Endothelial cell of umbilical vein (primary cell): ENCODE measurements at regions not wholly inside any gene's neighbourhood (a gene's known extent, or its start where the extent isn't known, plus 50 kb on each side); places are given as distances from the start of the nearest gene placed in this dataset.

ENCODE experiments used
- BruUV-seq: library from RNA; stranded (reverse); fragments of 400-500 nt; replicated peaks from 2 replicates; lab custom pipeline; 2021; lab: Mats Ljungman, UMichigan
- CTCF ChIA-PET: fragments of 300-600, 350-600 bp; sonication (Branson Sonifier 250); formaldehyde crosslinking; loops from one replicate; lab custom pipeline; 2021; ENCODE audit warnings: antibody characterized with exemption, inconsistent platforms; lab: Charles Lee
- POLR2A ChIA-PET: fragments of 300-600, 350-600 bp; sonication (Branson Sonifier 250); formaldehyde crosslinking; loops from one replicate; lab custom pipeline; 2021; ENCODE audit warnings: antibody characterized with exemption, inconsistent platforms; lab: Charles Lee
- DNase-seq: peaks from one replicate; pipeline ENCODE4 v3.0.0-alpha.2; 2011; ENCODE audit warnings: low read depth, low spot score
- FAIRE-seq: peaks from 2 replicates; lab custom pipeline; 2011; peaks lifted over from hg19 to GRCh38; lab: Jason Lieb, UNC
- H2AFZ ChIP-seq: 2 replicates; pipeline ENCODE4 v1.6.0; 2012; ENCODE audit warnings: low read depth, low read length, control low read depth, inconsistent platforms
- H3K27ac ChIP-seq: 2 replicates; pipeline ENCODE4 v1.5.1; 2011; ENCODE audit warnings: low read depth, mild to moderate bottlenecking, control low read depth, low read length, moderate library complexity; ENCODE audit not compliant: insufficient read depth
- H3K27me3 ChIP-seq, 2 experiments: 2 replicates each; pipeline versions ENCODE4 v1.6.0 to v1.6.1; 2011; ENCODE audit warnings: low read length in 2 of 2, mixed read lengths in 1 of 2; ENCODE audit not compliant: control insufficient read depth in 2 of 2, insufficient read depth in 2 of 2
- H3K36me3 ChIP-seq, 2 experiments: 2 replicates in 1 of 2; 3 replicates in 1 of 2; pipeline ENCODE4 v1.5.1; 2011; ENCODE audit warnings: low read length in 2 of 2, mild to moderate bottlenecking in 1 of 2, moderate library complexity in 1 of 2; ENCODE audit not compliant: control insufficient read depth in 2 of 2, insufficient read depth in 2 of 2; ENCODE audit errors: extremely low read depth in 1 of 2
- H3K4me1 ChIP-seq: 3 replicates; pipeline ENCODE4 v1.5.1; 2011; ENCODE audit warnings: mild to moderate bottlenecking, low read length; ENCODE audit not compliant: control insufficient read depth, insufficient read depth; ENCODE audit errors: extremely low read depth
- H3K4me2 ChIP-seq: 2 replicates; pipeline ENCODE4 v1.6.1; 2011; ENCODE audit warnings: low read length, control low read depth, mixed read lengths; ENCODE audit not compliant: insufficient read depth
- H3K4me3 ChIP-seq, 3 experiments: fragments of 200-600 bp in 1 of 3; sonication (generic), shearing (Covaris generic) in 1 of 3; replicated peaks in 1 of 3; 2 replicates each; pipeline ENCODE4 v1.5.1; 2011 to 2016; ENCODE audit warnings: control low read depth in 3 of 3, low read length in 3 of 3, mild to moderate bottlenecking in 2 of 3, inconsistent platforms in 1 of 3, low read depth in 1 of 3, moderate library complexity in 1 of 3; ENCODE audit not compliant: insufficient read depth in 1 of 3
- H3K79me2 ChIP-seq: 2 replicates; pipeline ENCODE4 v1.6.0; 2012; ENCODE audit warnings: low read length, inconsistent platforms; ENCODE audit not compliant: control insufficient read depth, insufficient read depth
- H3K9ac ChIP-seq: replicated peaks from 2 replicates; pipeline ENCODE3; 2011; ENCODE audit warnings: low read length, control low read depth; ENCODE audit not compliant: insufficient read depth; ENCODE audit errors: extremely low read depth
- H3K9me1 ChIP-seq: replicated peaks from 3 replicates; pipeline ENCODE4 v1.6.0; 2011; ENCODE audit warnings: mild to moderate bottlenecking, low read length; ENCODE audit not compliant: control insufficient read depth, insufficient read depth; ENCODE audit errors: extremely low read depth
- H3K9me3 ChIP-seq: replicated peaks from 2 replicates; pipeline ENCODE4 v1.5.1; 2012; ENCODE audit warnings: low read length, inconsistent platforms; ENCODE audit not compliant: control insufficient read depth, insufficient read depth
- H4K20me1 ChIP-seq: replicated peaks from 2 replicates; pipeline ENCODE3; 2011; ENCODE audit warnings: mild to moderate bottlenecking, low read length; ENCODE audit not compliant: control insufficient read depth, insufficient read depth; ENCODE audit errors: extremely low read depth
- EZH2 ChIP-seq: IDR thresholded peaks from 2 replicates; pipeline ENCODE4 v1.6.1; 2012; ENCODE audit warnings: borderline replicate concordance, low read depth, mild to moderate bottlenecking, moderate library complexity, low read length, inconsistent platforms; ENCODE audit not compliant: severe bottlenecking
- FOS ChIP-seq: IDR thresholded peaks from 2 replicates; pipeline ENCODE4 v1.6.1; 2011; ENCODE audit warnings: mild to moderate bottlenecking, low read length, moderate library complexity, borderline replicate concordance; ENCODE audit not compliant: insufficient read depth
- GATA2 ChIP-seq: IDR thresholded peaks from 2 replicates; pipeline ENCODE4 v1.7.0; 2011; ENCODE audit warnings: low read depth, mild to moderate bottlenecking, moderate library complexity, mixed read lengths, low read length; ENCODE audit not compliant: insufficient read length, insufficient read depth
- MYC ChIP-seq: IDR thresholded peaks from one replicate; pipeline ENCODE4 v1.6.1; 2011; ENCODE audit warnings: mild to moderate bottlenecking, low read depth, low read length
- POLR2A ChIP-seq: IDR thresholded peaks from 2 replicates; pipeline ENCODE4 v1.6.1; 2012; ENCODE audit warnings: low read depth, mild to moderate bottlenecking, control low read depth, low read length
- POLR2AphosphoS5 ChIP-seq: IDR thresholded peaks from 2 replicates; pipeline ENCODE4 v1.6.1; 2012; ENCODE audit warnings: low read depth, mild to moderate bottlenecking, control low read depth, low read length, moderate library complexity; ENCODE audit not compliant: insufficient read depth
- dilution Hi-C: fragments of 300-500 bp; cut with MboI; formaldehyde crosslinking; loops from one replicate; pipeline ENCODE4 v1.15.0; 2019; ENCODE audit warnings: low sequenced_read_pairs; ENCODE audit not compliant: extremely low pct_ligation_motif_present
- intact Hi-C: fragments of 100-400 bp; cut with micrococcal nuclease; formaldehyde crosslinking; loops from one replicate; pipeline ENCODE4 v1.10.0; 2022
- TF ChIP-seq, protein P1 (sequence below), 2 donors: IDR thresholded peaks; 1 replicate in 1 of 2; 2 replicates in 1 of 2; pipeline ENCODE4 v1.5.1; 2011; ENCODE audit warnings: low read length in 2 of 2, mild to moderate bottlenecking in 2 of 2, moderate library complexity in 2 of 2, control low read depth in 1 of 2, inconsistent platforms in 1 of 2, low read depth in 1 of 2; ENCODE audit not compliant: insufficient read depth in 1 of 2; ENCODE audit errors: extremely low read depth in 1 of 2
- TF ChIP-seq, protein P2 (sequence below): IDR thresholded peaks from 2 replicates; pipeline ENCODE4 v1.6.1; 2011; ENCODE audit not compliant: insufficient read depth, insufficient read length

DNA sequence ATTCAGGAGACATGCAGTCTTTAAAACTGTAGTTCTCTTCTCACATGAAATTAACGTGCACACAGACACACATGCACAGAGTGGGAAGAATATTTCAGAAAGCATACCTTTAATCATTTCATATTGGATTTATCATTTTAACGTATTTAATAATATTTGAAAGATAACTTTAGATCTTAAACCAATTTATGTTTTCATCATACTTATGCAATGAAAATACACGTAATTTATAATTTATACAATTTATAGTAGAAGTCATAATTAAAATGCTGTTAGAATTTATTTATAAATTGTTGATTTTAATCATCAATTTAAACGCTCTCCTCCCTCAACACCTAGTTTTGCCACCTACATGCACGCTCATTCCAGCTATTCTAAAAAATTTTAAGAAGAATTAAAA is 894.9 kb upstream of the CTNND2 start:
- ChIA-PET CTCF (no interaction called here), POLR2A (no interaction called here)
- Histone ChIP-seq H3K9me1 (no peaks in the 10 kb centered on the region), H3K4me1 (no peaks in the 10 kb centered on the region), H3K9ac (no peak overlapping the region), H3K27ac (no peak overlapping the region), H3K36me3 (no peaks in the 10 kb centered on the region), H3K9me3 (peaks cover 3% of the 10 kb centered on the region), H3K4me3 (no peak overlapping the region), H2AFZ (no peak overlapping the region), H3K79me2 (no peaks in the 10 kb centered on the region), H3K27me3 (no peaks in the 10 kb centered on the region), H4K20me1 (no peaks in the 10 kb centered on the region), H3K4me2 (no peak overlapping the region)
- FAIRE-seq (no peak), DNase-seq (no peak)
- intact Hi-C loops, result no loop called here
- no TSS peak for BruUV-seq
- dilution Hi-C loops, result no loop called here
- TF ChIP-seq EZH2 (no peak), MYC (no peak), POLR2AphosphoS5 (no peak), POLR2A (no peak), FOS (no peak), GATA2 (no peak)
- TF ChIP-seq, protein P1, sequence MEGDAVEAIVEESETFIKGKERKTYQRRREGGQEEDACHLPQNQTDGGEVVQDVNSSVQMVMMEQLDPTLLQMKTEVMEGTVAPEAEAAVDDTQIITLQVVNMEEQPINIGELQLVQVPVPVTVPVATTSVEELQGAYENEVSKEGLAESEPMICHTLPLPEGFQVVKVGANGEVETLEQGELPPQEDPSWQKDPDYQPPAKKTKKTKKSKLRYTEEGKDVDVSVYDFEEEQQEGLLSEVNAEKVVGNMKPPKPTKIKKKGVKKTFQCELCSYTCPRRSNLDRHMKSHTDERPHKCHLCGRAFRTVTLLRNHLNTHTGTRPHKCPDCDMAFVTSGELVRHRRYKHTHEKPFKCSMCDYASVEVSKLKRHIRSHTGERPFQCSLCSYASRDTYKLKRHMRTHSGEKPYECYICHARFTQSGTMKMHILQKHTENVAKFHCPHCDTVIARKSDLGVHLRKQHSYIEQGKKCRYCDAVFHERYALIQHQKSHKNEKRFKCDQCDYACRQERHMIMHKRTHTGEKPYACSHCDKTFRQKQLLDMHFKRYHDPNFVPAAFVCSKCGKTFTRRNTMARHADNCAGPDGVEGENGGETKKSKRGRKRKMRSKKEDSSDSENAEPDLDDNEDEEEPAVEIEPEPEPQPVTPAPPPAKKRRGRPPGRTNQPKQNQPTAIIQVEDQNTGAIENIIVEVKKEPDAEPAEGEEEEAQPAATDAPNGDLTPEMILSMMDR (IDR thresholded peaks at IDR 0.05; ENCODE audit: extremely low read depth in 1 of 2, insufficient read depth in 1 of 2, low read depth in 1 of 2, low read length in 2 of 2), result no peak
- TF ChIP-seq, protein P2, sequence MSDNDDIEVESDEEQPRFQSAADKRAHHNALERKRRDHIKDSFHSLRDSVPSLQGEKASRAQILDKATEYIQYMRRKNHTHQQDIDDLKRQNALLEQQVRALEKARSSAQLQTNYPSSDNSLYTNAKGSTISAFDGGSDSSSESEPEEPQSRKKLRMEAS, result no peak
